Hepatocyte (in vitro differentiated cells): ENCODE measurements at regions not wholly inside any gene's neighbourhood (a gene's known extent, or its start where the extent isn't known, plus 50 kb on each side); places are given as distances from the start of the nearest gene placed in this dataset.

Experiments used
- DNase-seq: peaks from one replicate; pipeline ENCODE4 v3.0.0-alpha.2; 2016; ENCODE audit warnings: low spot score
- H2AFZ ChIP-seq: fragments of 200-600 bp; sonication (generic); 2 replicates; pipeline ENCODE4 v1.6.0; 2016; ENCODE audit warnings: antibody characterized with exemption, mild to moderate bottlenecking
- H3K27ac ChIP-seq: fragments of 200-600 bp; sonication (generic); 2 replicates; pipeline ENCODE4 v1.5.1; 2016; ENCODE audit warnings: mild to moderate bottlenecking
- H3K27me3 ChIP-seq: fragments of 200-600 bp; sonication (generic); 2 replicates; pipeline ENCODE4 v1.6.1; 2016
- H3K36me3 ChIP-seq: fragments of 200-600 bp; sonication (generic); replicated peaks from 2 replicates; pipeline ENCODE4 v1.5.1; 2016; ENCODE audit warnings: low read depth; ENCODE audit not compliant: insufficient read depth
- H3K4me1 ChIP-seq: fragments of 200-600 bp; sonication (generic); 2 replicates; pipeline ENCODE4 v1.5.1; 2016; ENCODE audit warnings: mild to moderate bottlenecking, moderate library complexity; ENCODE audit not compliant: insufficient read depth
- H3K4me2 ChIP-seq: fragments of 200-600 bp; sonication (generic); 2 replicates; pipeline ENCODE4 v1.6.0; 2016
- H3K4me3 ChIP-seq: fragments of 200-600 bp; sonication (generic); 2 replicates; pipeline ENCODE4 v1.5.1; 2016; ENCODE audit warnings: mild to moderate bottlenecking
- H3K79me2 ChIP-seq: fragments of 200-600 bp; sonication (generic); 2 replicates; pipeline ENCODE4 v1.6.0; 2017; ENCODE audit warnings: mild to moderate bottlenecking
- H3K9me2 ChIP-seq: fragments of 200-600 bp; sonication (generic); replicated peaks from 2 replicates; pipeline ENCODE4 v1.6.0; 2017; ENCODE audit warnings: mild to moderate bottlenecking; ENCODE audit not compliant: insufficient read depth
- H3K9me3 ChIP-seq: fragments of 200-600 bp; sonication (generic); 2 replicates; pipeline ENCODE4 v1.5.1; 2016; ENCODE audit warnings: low read depth, mild to moderate bottlenecking
- H4K20me1 ChIP-seq: fragments of 200-600 bp; sonication (generic); 2 replicates; pipeline ENCODE4 v1.6.0; 2016; ENCODE audit warnings: mild to moderate bottlenecking; ENCODE audit not compliant: insufficient read depth, poor library complexity, severe bottlenecking
- CTCF ChIP-seq: fragments of 200-600 bp; sonication (generic); IDR thresholded peaks from 2 replicates; pipeline ENCODE4 v1.5.1; 2016; ENCODE audit warnings: antibody characterized with exemption, mild to moderate bottlenecking; ENCODE audit not compliant: poor library complexity
- EZH2 ChIP-seq: fragments of 200-600 bp; sonication (generic); IDR thresholded peaks from 2 replicates; pipeline ENCODE4 v1.6.1; 2016; ENCODE audit warnings: antibody characterized with exemption, mild to moderate bottlenecking, borderline replicate concordance
- EZH2phosphoT487 ChIP-seq: fragments of 200-600 bp; sonication (generic); IDR thresholded peaks from one replicate; pipeline ENCODE4 v1.6.1; 2018; ENCODE audit warnings: antibody characterized with exemption, mild to moderate bottlenecking, low read depth, moderate library complexity; ENCODE audit not compliant: unreplicated experiment, severe bottlenecking
- WGBS: methylation state at CpG from one replicate; pipeline ENCODE4 v1.1.6; 2016; ENCODE audit warnings: low lambda C conversion rate; ENCODE audit errors: missing lambda C conversion rate; 5-methylcytosine and 5-hydroxymethylcytosine counted together

- H3K27ac ChIP-seq = no peak overlapping the region
- H3K4me2 ChIP-seq = no peak overlapping the region
- WGBS = 74% methylated on average over 2 of the region's 2 CpGs
- H3K9me3 ChIP-seq = peaks cover 4% of the 10 kb centered on the region
- no peak overlapping the region for H2AFZ ChIP-seq
- H3K36me3 ChIP-seq = no peaks in the 10 kb centered on the region
- no peaks in the 10 kb centered on the region for H3K27me3 ChIP-seq
- H3K9me2 ChIP-seq = no peaks in the 10 kb centered on the region
- no peaks in the 10 kb centered on the region for H3K79me2 ChIP-seq
- H3K4me3 ChIP-seq = no peak overlapping the region
- no peak for DNase-seq
- H3K4me1 ChIP-seq = no peaks in the 10 kb centered on the region
- H4K20me1 ChIP-seq = no peaks in the 10 kb centered on the region
- TF ChIP-seq EZH2phosphoT487 = no peak
- TF ChIP-seq EZH2 = no peak
- no peak for TF ChIP-seq CTCF
Observed at GRCh38 chr3:25214034-25214433, 214.0 kb upstream of the RARB start.

- Histone ChIP-seq H2AFZ (no peak overlapping the region), H3K9me3 (no peaks in the 10 kb centered on the region), H3K9me2 (no peaks in the 10 kb centered on the region), H3K36me3 (no peaks in the 10 kb centered on the region), H3K4me1 (no peaks in the 10 kb centered on the region), H4K20me1 (no peaks in the 10 kb centered on the region), H3K27me3 (no peaks in the 10 kb centered on the region), H3K4me3 (no peak overlapping the region), H3K27ac (no peak overlapping the region), H3K4me2 (no peak overlapping the region), H3K79me2 (no peaks in the 10 kb centered on the region)
- TF ChIP-seq EZH2 = no peak
- no peak for TF ChIP-seq EZH2phosphoT487
- TF ChIP-seq CTCF = no peak
- DNase-seq = no peak
Observed at GRCh38 chr3:25218362-25218761, 209.7 kb upstream of the RARB start.

- H2AFZ ChIP-seq = no peak overlapping the region
- 82% methylated on average over 1 of the region's 1 CpG for WGBS
Observed at GRCh38 chr3:25226747-25227146, 201.3 kb upstream of the RARB start.

More at GRCh38 chr3:25226747-25227146, 201.3 kb upstream of the RARB start:
- Histone ChIP-seq H3K4me1 (no peaks in the 10 kb centered on the region), H3K36me3 (no peaks in the 10 kb centered on the region), H3K27ac (no peak overlapping the region), H3K27me3 (no peaks in the 10 kb centered on the region), H4K20me1 (no peaks in the 10 kb centered on the region), H3K4me3 (no peak overlapping the region), H3K9me2 (no peaks in the 10 kb centered on the region), H3K79me2 (no peaks in the 10 kb centered on the region), H3K9me3 (no peaks in the 10 kb centered on the region), H3K4me2 (no peak overlapping the region)
- DNase-seq = no peak
- TF ChIP-seq EZH2 (no peak), EZH2phosphoT487 (no peak), CTCF (no peak)
